PC-9 (cell line): ENCODE measurements at regions not wholly inside any gene's neighbourhood (a gene's known extent, or its start where the extent isn't known, plus 50 kb on each side); places are given as distances from the start of the nearest gene placed in this dataset.

Source experiments
- BruUV-seq: library from RNA; stranded (reverse); fragments of 400-500 nt; replicated peaks from 2 replicates; lab custom pipeline; 2021; lab: Mats Ljungman, UMichigan
- CTCF ChIA-PET: fragments of 300-600 bp; sonication (Branson Sonifier 250); formaldehyde crosslinking; loops from one replicate; lab custom pipeline; 2022; ENCODE audit warnings: antibody characterized with exemption; lab: Charles Lee
- POLR2A ChIA-PET: fragments of 300-600 bp; sonication (Branson Sonifier 250); formaldehyde crosslinking; loops from one replicate; lab custom pipeline; 2022; ENCODE audit warnings: antibody characterized with exemption; ENCODE audit not compliant: unreplicated experiment; lab: Charles Lee
- DNase-seq, 2 experiments: peaks; one replicate each; pipeline versions ENCODE4 v3.0.0 to v3.0.0-alpha.2; 2015 to 2022; ENCODE audit warnings: mixed read lengths in 1 of 2
- H2AFZ ChIP-seq: fragments of 200-600 bp; sonication (generic); 2 replicates; pipeline ENCODE4 v1.8.1; 2017; ENCODE audit warnings: antibody characterized with exemption
- H3F3A ChIP-seq: fragments of 200-600 bp; sonication (generic); 2 replicates; pipeline ENCODE4 v1.8.1; 2017; ENCODE audit warnings: antibody characterized with exemption, mild to moderate bottlenecking, low read depth; ENCODE audit not compliant: insufficient read depth
- H3K27ac ChIP-seq: fragments of 200-600 bp; sonication (generic); 2 replicates; pipeline ENCODE4 v1.6.1; 2016; ENCODE audit warnings: mixed run types
- H3K27me3 ChIP-seq: fragments of 200-600 bp; sonication (generic); 2 replicates; pipeline ENCODE4 v1.6.1; 2016; ENCODE audit warnings: low read depth, mixed run types; ENCODE audit not compliant: insufficient read depth
- H3K36me3 ChIP-seq: fragments of 200-600 bp; sonication (generic); 2 replicates; pipeline ENCODE4 v1.6.1; 2016; ENCODE audit warnings: low read depth, mixed run types
- H3K4me1 ChIP-seq: fragments of 200-600 bp; sonication (generic); replicated peaks from 2 replicates; pipeline ENCODE4 v1.6.1; 2016; ENCODE audit warnings: mixed run types; ENCODE audit not compliant: insufficient read depth
- H3K4me2 ChIP-seq: fragments of 200-600 bp; sonication (generic); 2 replicates; pipeline ENCODE4 v1.6.1; 2017; ENCODE audit warnings: mixed run types
- H3K4me3 ChIP-seq: fragments of 200-600 bp; sonication (generic); 2 replicates; pipeline ENCODE4 v1.6.1; 2016; ENCODE audit warnings: mixed run types
- H3K79me2 ChIP-seq: fragments of 200-600 bp; sonication (generic); 2 replicates; pipeline ENCODE4 v1.6.1; 2017; ENCODE audit warnings: low read depth, mixed run types
- H3K9me2 ChIP-seq: fragments of 200-600 bp; sonication (generic); 2 replicates; pipeline ENCODE4 v1.8.1; 2017; ENCODE audit warnings: mild to moderate bottlenecking; ENCODE audit not compliant: insufficient read depth
- H3K9me3 ChIP-seq: fragments of 200-600 bp; sonication (generic); 2 replicates; pipeline ENCODE4 v1.8.1; 2016; ENCODE audit warnings: low read depth; ENCODE audit not compliant: insufficient read depth
- H4K20me1 ChIP-seq: fragments of 200-600 bp; sonication (generic); 2 replicates; pipeline ENCODE4 v1.8.1; 2017; ENCODE audit not compliant: insufficient read depth
- CTCF ChIP-seq: fragments of 200-600 bp; sonication (generic); conservative IDR thresholded peaks from 2 replicates; pipeline ENCODE4 v1.6.1; 2017; ENCODE audit warnings: mixed run types, antibody characterized with exemption, mild to moderate bottlenecking, moderate library complexity
- EZH2 ChIP-seq: fragments of 200-600 bp; sonication (generic); IDR thresholded peaks from 2 replicates; pipeline ENCODE4 v1.8.0; 2017; ENCODE audit warnings: antibody characterized with exemption, low read depth
- intact Hi-C: fragments of 100-400 bp; cut with micrococcal nuclease; formaldehyde crosslinking; loops from one replicate; pipeline ENCODE4 v1.10.0; 2022; ENCODE audit not compliant: unreplicated experiment

- CTCF ChIA-PET: no interaction called here
These were observed 508.7 kb upstream of the SEMA3D start for GRCh38 chr7:85695533-85695932.

GRCh38 chr7:85695041-85695440 lies 508.2 kb upstream of the SEMA3D start:
- DNase-seq: no peak
- no peaks in the 10 kb centered on the region for H3K36me3 ChIP-seq
- no peaks in the 10 kb centered on the region for H3K9me3 ChIP-seq
- H3K9me2 ChIP-seq: no peaks in the 10 kb centered on the region
- no peak overlapping the region for H3K27ac ChIP-seq
- BruUV-seq: no TSS peak
- no peaks in the 10 kb centered on the region for H3F3A ChIP-seq
- TF ChIP-seq CTCF (no peak), EZH2 (no peak)
- CTCF ChIA-PET: no interaction called here
- POLR2A ChIA-PET: no interaction called here
- H3K27me3 ChIP-seq: no peaks in the 10 kb centered on the region
- intact Hi-C loops: loop anchor here (5.0 kb wide), 1 partner anchor 1522 kb away; the partner anchor contains the start of gene TMEM243
- peaks cover 13% of the 10 kb centered on the region for H3K4me1 ChIP-seq
- H2AFZ ChIP-seq: no peak overlapping the region
- no peaks in the 10 kb centered on the region for H3K79me2 ChIP-seq
- peak overlapping the region; percentile 15; the same call in 1 of the 2 replicates for H3K4me2 ChIP-seq
- H3K4me3 ChIP-seq: no peak overlapping the region
- no peaks in the 10 kb centered on the region for H4K20me1 ChIP-seq

More at GRCh38 chr7:85695533-85695932, 508.7 kb upstream of the SEMA3D start:
- DNase-seq: peak; percentile 31 to 64
- H3K9me2 ChIP-seq: no peaks in the 10 kb centered on the region
- H3K9me3 ChIP-seq: no peaks in the 10 kb centered on the region
- H3K36me3 ChIP-seq: no peaks in the 10 kb centered on the region
- H3K4me2 ChIP-seq: peak overlapping the region; percentile 15; the same call in 1 of the 2 replicates
- H2AFZ ChIP-seq: 0 out of 2 replicates have a peak overlapping the region, but pooled peaks have one; percentile 25
- POLR2A ChIA-PET: no interaction called here
- no TSS peak for BruUV-seq
- no peak overlapping the region for H3K4me3 ChIP-seq
- no peaks in the 10 kb centered on the region for H4K20me1 ChIP-seq
- no peak overlapping the region for H3K27ac ChIP-seq
- H3K79me2 ChIP-seq: no peaks in the 10 kb centered on the region
- H3K4me1 ChIP-seq: peaks cover 13% of the 10 kb centered on the region
- intact Hi-C loops: loop anchor here (5.0 kb wide), 1 partner anchor 1522 kb away; the partner anchor contains the start of gene TMEM243
- H3K27me3 ChIP-seq: no peaks in the 10 kb centered on the region
- TF ChIP-seq CTCF: no peak
- no peak for TF ChIP-seq EZH2
- H3F3A ChIP-seq: no peaks in the 10 kb centered on the region

- DNase-seq: no peak
- H4K20me1 ChIP-seq: no peaks in the 10 kb centered on the region
- H3K4me1 ChIP-seq: peaks cover 13% of the 10 kb centered on the region
- no peaks in the 10 kb centered on the region for H3K9me3 ChIP-seq
- no peak overlapping the region for H2AFZ ChIP-seq
- H3F3A ChIP-seq: no peaks in the 10 kb centered on the region
- intact Hi-C loops: no loop called here
- no peak overlapping the region for H3K4me2 ChIP-seq
- H3K27me3 ChIP-seq: no peaks in the 10 kb centered on the region
- H3K9me2 ChIP-seq: no peaks in the 10 kb centered on the region
- no peak overlapping the region for H3K4me3 ChIP-seq
- H3K36me3 ChIP-seq: no peaks in the 10 kb centered on the region
- no peaks in the 10 kb centered on the region for H3K79me2 ChIP-seq
- H3K27ac ChIP-seq: no peak overlapping the region
- CTCF ChIA-PET: no interaction called here
- BruUV-seq: no TSS peak
- POLR2A ChIA-PET: no interaction called here
- no peak for TF ChIP-seq EZH2
- TF ChIP-seq CTCF: no peak
These were observed 506.5 kb upstream of the SEMA3D start for GRCh38 chr7:85693326-85693725.
